GM18873 (cell line): ENCODE measurements at regions not wholly inside any gene's neighbourhood (a gene's known extent, or its start where the extent isn't known, plus 50 kb on each side); places are given as distances from the start of the nearest gene placed in this dataset.
"Not testable (repeated sequence)": the region's sequence is repeated elsewhere in the genome, so short reads cannot be mapped to it uniquely, and the experiment has no call there.

Experiments
- ATAC-seq: cut with Tn5 transposase; IDR thresholded peaks from one replicate; pipeline ENCODE4 v1.9.1; 2021; ENCODE audit warnings: mild to moderate bottlenecking, moderate library complexity, moderate number of reproducible peaks; ENCODE audit not compliant: unreplicated experiment, low FRiP score

DNA sequence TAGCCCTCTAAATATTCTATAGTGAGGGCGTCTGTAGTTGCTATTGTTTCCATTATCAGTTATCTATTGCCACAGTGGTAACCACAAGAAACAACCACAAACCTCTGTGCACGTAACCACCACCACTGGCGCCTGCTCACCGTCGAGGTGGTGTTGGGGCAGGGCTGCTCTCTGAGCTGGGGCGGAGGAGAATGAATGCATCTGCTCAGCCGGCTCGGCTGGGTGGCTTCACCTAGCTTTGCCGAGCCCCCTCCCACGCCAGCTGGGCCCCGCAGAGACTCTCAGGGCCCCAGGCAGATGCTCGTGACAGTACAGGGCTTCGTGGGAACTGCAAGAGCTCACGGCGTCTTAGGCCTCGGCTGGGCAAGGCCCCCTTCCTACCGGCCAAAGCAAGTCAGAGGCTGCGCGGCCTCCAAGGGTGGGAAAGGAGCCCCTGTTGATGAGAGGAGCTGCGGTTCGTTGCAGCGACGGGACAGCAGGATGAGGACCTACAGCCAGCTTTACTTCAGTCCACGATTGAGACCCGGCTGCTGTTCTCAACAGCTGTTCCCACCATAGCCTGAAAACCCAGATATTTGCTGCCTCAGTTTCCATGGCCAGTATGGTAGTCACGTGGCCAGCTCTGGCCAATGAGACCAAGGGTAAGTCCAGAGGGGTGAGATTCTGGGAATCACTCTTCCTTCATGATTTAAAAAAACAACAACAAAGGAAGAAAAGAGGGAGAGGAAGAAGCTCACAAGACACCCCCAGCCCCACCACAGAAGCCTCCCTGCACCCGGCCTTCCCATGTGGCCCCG is 120.2 kb upstream of the AFDN start:
- ATAC-seq = peak; percentile 96

DNA sequence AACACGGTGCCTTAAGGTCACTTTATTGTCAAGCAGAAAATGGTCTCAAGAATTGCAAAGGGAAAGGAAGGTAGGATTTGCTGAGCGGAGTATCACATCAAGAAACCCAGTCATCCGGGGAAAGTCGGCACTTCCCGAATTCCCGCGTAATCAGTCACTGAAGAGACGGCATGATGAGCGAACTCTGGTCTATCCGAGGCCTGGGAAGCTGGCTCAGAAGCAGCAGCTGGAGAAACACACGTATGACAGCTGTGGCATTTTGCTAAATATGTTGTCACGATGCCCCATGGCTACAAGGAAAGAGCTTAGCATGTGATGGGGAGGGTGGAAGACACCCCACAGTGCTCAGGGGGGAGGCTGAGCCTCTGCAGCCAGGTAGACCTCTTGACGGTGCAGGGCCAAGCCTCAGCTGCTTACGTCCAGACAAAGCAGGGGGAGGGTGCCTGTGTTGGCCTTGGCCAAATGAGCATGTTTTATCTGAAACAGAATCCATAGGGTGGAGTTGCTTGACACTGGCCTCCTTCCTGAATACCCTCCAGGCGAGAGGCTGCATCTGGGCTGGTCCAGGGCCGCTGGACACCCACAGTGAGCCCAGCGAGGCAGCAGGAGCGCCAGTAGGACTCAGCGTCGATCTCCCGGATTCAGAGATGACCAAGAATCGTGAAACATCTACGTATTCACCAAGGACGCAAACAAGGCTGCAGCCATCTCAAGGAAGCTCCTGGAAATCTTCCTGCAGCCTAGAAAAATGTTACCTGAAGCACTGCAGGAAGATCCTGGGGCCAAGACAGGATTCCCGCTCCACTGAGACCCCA is 118.8 kb upstream of the AFDN start:
- ATAC-seq = no peak

DNA sequence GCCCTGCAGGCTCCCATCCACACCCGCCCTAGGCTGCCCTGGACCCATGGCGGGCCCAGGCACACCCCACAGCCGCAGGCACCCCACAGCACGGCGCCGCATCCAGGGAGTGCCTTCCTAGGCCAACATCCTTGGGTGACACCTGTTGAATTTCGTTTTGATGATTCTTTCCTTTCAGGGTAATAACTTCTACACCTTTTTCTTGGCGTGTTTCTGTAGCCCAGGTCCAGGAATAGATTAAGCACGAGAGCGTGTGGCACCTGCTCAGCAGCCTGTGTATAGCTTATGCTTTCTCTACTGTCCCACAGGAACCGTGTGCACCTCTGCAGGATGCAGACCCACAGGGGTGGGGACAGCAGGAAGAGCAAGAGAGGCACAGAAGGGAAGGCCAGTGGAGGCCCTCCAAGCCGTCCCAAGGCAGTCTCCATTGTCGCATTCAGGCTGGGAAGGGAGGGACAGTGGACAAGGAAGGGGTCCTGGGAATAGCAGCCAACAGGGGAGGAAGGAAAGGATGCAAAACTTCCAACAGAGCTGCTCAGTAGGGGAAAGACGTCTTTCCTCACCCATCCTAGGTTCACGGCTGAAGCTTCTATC is 118.1 kb upstream of the AFDN start:
- no peak for ATAC-seq

DNA sequence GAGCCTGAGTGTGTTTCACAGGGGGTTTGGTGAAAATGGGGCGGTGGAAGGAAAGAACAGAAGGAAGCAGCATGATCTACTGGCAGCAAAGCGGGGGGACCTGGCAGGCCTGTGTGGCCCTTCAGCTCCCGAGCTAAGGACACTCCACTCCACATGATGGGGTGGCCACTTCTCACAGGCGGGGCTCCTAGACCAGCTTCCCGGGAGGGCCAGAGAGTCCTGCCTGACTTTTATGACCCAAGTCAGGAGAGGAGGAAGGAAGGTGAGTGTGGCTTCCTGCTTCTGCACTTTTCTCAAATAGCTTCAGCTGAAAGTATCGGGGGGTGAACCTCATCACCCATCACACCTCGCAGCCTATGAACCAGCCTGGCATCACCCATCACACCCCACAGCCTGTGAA is 117.5 kb upstream of the AFDN start:
- ATAC-seq = no peak

DNA sequence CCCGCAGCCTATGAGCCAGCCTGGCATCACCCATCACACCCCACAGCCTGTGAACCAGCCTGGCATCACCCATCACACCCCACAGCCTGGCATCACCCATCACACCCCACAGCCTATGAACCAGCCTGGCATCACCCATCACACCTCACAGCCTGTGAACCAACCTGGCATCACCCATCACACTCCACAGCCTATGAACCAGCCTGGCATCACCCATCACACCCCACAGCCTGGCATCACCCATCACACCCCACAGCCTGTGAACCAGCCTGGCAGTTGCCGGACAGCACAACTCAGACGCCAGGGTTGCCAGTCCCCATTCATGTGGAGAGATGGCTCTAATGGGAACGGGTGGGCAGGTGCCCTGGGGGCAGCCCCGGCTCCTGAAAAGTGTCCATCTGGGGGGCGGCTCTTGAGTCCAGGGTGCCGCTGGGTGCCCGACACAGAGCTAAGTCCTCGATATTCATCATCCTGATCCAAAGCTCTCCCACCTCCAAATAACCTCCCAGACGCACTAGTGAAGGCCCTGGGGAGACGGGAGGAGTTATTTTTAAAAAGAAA is 116.9 kb upstream of the AFDN start:
- not testable (repeated sequence) for ATAC-seq

DNA sequence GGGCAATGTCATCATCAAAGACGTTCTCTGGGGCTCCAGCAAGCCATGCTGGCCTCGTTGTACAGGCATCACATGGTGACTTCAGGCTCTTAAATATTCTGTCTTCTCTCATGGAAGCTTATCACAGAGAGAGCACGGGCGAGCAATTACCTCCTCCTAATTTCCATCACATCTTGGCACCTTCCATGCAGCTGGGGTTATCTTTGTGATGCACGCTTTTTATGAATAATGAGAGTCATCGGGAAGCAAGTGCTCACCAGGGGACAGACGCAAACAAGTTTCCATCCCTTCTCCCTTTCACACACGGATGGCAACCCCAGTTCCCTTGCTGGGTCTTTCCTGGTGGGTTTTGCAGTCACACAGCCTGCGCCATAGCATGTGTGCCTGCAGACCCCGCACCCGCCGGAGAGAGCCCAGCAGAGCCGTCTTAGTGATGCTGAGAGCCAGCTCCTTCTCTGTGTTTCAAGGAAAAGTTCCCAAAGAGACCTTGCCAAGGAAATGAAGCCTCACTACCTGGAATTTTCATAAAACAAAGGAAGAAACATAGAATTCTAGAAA is 116.3 kb upstream of the AFDN start:
- ATAC-seq = no peak

DNA sequence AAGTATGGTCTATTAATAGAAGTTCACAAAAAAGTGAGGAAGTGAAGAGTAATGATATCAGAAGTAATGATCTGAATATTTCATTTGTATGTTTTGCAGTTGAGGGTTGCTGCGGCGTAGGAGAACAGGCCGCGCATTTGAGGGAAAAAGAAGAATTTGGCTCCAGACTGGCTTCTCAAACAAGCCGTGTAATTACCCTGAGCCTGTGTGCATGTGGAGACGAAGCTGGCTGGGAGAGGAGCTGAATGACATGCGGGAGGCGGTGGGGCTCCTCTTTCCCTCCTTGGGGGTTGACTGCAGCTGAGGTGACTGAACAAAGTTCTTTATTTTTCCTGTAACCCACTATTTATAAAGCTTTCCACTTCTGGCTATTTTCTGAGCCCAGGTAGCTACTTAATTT is 115.5 kb upstream of the AFDN start:
- ATAC-seq = no peak

DNA sequence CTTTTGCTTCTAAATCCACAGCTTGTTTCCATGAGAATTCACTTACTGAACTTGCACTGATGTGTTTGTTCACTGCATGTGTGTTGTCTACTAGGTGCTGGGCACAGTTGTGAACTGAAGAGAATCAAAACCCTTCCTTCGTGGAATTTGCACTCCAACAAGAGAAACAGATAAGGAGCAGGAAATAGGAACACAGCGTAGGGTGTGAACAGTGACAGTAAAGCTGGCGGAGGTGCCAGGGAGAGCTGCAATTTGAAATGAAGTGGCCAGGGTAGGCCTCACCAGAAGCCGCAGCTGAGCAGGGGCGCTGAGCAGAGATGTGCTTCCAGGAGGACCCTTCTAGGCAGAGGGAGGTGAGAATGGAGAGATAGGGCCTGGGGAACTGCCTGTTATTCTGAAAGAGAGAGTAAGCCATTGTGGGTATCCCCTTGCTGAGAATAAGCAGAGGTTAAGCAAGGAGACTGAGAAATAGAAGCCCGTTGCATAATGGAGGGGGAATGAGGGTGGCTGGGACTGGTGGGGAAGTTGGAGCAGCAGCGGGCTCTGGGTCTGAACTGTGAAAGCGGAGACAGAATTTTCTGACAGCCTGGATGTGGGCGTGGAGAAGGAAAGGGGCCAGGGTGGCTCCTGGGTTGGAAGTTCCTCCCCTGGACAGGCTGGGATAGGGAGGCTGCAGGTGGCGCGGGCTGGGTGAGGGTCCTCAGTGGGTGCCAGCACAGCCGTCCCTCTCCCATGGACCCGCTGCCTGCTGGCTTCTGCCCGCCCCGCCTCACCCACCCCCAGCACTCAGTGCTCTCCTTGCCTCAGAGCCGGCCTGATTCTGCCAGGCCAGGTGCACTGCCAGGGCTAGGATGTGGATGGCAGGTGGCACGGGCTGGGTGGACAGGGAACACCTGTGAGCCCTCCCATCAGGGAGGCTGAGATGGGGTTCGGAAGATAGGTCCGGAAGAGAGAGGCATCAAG is 114.7 kb upstream of the AFDN start:
- no peak for ATAC-seq

DNA sequence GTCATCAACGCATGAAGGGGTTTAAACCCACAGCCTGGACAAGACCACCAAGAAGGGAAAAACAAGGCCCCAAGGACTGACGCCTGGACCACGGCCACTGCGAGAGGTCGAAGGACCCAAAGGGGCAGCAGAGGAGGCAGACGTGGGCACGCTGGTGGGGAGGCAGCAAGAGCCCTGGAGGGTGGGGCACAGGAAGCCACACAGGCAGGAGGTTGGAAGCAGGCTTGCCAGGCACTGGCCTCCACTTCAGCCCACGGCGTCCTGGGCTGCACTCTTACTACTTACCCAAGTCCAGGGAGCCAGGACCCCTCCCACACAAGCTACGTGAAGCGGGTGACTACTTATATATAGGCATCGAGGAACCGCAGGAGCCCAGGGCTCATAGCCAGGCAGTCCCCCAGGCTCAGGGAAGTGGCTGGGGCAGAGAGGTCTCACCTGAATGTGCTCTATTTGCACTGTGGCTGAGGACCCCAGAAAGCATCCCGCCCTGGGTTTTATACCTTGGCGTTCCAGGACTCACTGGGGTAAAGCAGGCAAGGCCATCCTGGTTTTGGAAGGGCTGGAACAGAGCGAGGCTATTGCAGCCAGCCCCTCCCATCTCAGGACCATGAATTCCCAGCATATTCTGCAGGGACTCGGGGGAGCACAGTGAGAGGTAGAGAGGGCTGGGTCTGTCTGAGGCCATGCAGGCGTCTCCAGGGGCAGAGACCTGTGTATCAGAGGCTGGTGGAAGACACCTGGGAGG is 113.8 kb upstream of the AFDN start:
- no peak for ATAC-seq

DNA sequence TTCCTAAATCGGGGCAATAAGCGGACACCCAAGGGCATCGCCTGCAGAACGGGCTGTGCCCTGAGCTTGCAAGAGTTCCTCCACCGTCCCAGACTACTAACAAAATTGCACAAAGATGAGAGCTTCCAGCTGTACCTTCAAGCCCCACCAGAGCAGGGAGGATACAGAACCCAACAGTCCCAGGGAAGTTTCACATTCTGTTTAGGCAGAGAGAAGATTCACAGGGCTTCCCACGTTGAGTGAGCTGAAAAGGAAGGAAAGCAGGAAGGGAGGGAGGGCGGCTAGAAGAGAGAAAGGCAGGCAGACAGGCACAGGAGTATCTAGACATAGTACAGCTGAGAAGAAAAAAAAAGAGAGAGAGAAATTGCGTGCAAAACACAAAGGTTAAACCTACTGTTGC is 112.6 kb upstream of the AFDN start:
- ATAC-seq = no peak

DNA sequence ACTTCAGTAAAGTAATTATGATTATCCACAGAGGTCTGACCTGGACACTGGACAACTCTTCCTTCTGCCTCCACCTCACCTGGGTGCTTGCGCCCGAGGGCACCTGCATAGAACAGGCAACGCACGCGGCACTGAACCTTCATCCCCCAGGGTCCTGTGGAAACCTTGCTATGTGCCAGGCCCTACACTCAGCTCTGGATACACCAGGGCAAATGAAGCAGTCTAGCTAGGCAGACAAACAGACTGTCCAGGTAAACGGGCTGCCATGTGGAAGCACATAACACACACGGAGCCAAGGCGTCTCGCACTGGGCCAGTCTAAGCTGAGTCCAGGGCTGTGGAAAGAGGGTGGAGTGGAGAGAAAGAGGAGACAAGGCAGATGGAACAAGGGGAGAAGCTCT is 109.3 kb upstream of the AFDN start:
- no peak for ATAC-seq

DNA sequence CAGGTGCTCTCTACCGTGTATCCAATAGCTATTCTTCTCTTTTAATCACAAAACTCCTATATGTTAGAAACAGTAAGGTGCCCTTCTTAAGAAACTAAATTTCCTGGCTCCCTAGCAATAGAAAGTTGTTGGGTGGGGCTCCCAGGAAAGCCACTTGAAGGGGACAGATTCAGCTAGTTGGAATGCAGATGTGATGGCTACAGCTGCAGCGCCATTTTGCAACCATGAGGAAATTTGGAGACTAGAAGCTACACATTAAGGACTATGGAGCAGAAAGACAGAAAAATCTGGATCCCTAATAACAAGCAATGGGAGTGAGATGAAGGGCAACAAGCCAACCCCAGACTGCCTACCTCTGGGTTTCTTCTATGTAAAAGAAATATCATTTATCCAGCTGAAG is 108.8 kb upstream of the AFDN start:
- ATAC-seq = no peak

DNA sequence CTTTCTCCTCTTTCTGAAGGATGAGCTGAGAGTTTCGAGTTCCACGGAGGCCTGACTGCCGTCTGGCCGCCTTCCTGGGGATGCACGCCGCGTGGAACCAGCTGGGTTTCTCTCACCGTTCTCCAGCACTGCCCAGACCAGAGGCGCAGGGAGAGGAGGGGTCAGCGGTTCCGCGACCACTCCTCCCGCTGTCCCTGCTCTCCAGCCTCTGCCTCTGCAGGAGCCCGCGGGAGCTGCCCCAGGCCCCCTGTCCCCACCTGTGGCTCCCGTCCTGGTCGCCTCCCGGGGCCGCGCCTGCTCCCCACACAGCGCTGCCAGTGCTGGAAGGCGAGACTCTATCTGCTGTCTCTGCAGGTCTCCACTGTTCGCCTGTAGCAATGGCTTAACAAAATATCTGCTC is 106.8 kb upstream of the AFDN start:
- no peak for ATAC-seq

DNA sequence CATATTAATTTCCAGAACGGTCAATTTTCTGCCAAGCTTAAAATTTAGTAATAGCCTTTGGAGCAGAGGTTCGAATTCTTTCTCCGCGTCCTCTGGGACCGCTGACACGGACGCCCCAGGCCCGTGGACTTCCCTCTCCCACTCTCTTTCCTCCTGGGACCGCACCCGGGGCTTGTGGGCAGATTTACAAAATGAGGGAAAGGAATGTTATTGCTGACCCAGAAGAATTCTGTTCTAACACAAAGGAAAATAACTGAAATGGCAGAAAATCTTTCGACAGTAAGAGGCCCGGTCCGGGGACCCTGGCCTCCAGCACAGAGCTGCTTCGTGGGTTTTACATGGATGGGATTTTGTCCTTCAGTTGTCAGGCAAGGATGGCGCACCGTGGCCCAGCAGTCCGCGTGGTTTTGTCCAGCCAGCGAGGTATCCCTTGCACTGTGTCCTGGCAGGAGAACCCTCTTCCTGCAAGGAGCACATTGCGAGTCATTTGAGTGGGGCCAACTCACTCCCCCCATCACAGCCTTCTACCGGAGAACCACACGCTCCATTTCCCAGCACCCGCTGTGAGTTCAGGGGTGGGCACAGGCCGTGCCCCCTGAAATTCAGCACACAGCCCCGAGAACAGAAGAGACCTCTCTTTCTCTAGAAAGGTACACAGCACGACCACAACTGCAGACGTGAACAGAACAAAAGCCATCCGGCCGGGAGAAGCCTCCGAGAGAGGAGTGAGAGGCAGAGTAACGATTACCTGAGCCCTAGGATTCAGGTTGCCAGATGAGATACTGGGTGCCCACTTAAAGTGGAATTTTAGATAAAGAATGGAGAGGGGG is 106.0 kb upstream of the AFDN start:
- no peak for ATAC-seq

DNA sequence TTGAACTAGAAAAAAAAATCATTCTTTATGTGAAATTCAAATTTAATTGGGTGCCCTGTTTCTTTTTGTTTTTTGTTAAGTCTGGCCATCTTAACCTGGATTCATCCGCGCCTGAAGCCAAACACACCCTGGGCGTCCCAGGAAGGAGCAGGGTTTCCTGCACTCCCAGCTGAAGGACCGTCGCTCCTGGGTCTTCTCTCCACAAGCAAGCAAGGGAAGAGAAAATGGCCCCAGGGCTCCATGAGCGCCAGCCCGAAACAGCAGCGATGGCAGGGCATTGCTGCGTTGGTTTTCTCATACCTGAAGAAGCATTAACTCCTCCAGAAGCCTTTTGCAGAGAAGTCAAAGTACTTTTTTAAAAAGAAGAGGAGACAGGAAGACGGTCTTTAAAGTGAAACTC is 105.4 kb upstream of the AFDN start:
- no peak for ATAC-seq

DNA sequence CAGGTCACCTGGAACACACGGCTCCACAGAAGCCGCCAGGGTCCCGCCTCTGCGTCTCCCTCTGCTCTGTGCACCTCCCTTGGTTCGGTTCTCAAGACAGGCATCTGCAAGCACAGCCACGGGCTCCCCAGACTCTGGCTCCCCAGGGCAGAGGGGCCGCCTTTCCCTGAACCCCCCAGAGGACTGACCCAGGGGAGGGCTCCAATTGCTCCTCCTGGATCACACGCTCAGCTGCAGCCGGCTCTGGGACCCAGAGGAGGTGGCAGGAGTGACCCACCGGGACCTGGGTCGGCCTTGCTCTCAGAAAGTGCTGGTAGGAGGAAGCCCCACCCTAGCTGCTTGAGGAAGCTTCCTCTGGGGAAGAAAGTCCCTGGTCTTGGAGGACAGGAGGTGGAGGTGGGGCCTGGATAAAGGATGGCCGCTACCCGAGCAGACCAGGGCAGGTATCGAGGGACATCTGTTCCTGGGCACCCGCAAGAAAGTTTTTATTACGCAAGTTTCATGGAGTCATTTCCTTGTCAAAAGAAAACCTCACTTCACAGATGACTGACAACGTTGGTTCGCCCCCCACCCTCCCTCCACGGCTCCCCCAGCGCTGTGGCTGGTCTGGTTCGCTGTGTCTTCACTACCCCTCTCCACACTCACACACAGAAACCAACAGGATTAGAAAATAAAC is 103.9 kb upstream of the AFDN start:
- ATAC-seq = no peak

DNA sequence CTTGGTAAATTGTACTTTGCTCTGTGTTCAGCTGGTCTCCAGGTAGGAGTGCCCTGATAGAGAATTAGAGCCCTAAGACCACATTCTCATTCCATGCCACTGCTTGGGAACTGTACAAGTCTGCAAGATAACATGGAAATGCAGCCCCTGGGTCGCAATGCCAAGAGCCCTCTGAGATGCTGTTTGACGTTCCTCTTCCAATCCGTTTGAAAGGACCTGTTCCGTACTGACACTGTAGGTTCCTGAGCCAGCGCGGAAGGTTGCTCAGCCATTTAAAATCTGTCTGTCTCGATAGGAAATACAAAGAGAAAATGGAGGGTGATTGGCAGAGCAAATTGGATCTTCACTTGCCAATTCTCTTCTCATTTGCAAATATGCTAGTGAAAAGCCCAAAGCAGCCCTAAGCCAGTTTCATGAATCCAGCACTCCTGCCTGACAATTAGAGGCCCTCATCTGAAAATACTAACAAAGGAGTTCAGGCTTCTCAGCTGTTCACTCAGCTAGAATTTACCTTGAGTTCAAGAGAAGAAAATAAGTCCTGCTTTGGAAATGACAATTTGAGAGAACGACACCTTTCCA is 100.6 kb upstream of the AFDN start:
- no peak for ATAC-seq
